ENCODE measurements at regions not wholly inside any gene's neighbourhood (a gene's known extent, or its start where the extent isn't known, plus 50 kb on each side); places are given as distances from the start of the nearest gene placed in this dataset.

DNA sequence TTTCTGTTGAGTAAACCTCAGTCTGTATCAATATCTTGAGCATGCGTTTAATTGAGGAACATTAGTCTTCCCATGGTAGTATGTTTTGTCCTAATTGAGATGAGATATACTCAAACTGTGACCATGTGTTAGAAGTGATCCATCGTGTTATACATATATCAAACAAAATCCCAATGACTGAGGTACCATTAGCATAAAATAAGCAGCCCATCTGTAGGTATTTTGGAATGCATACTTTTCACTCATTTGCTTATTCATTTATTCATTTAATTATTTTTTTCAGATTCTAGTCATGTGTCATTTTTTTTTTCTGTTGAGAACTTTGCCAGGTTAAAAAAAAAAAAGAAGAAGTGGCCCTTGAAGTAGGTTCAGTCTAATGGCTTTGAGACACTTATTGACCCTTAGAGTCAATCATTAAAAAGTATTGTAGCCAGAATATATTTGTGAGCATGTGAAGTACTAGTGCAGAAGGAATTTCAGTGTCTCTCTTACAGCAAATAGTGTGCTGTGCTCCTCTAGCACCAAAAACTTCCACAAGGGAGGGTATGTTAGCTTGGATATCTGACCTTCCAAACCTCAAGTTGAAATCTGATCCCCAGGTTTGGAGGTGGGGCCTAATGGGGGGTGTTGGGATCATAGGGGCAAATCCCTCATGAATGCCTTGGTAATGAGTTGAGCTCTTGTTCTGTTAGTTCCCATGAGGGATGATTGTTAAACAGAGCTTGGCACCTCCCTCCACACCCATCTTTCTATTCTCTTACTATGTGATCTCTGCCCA is 130.8 kb upstream of the NPY2R start:
- TF ChIP-seq, protein P1, sequence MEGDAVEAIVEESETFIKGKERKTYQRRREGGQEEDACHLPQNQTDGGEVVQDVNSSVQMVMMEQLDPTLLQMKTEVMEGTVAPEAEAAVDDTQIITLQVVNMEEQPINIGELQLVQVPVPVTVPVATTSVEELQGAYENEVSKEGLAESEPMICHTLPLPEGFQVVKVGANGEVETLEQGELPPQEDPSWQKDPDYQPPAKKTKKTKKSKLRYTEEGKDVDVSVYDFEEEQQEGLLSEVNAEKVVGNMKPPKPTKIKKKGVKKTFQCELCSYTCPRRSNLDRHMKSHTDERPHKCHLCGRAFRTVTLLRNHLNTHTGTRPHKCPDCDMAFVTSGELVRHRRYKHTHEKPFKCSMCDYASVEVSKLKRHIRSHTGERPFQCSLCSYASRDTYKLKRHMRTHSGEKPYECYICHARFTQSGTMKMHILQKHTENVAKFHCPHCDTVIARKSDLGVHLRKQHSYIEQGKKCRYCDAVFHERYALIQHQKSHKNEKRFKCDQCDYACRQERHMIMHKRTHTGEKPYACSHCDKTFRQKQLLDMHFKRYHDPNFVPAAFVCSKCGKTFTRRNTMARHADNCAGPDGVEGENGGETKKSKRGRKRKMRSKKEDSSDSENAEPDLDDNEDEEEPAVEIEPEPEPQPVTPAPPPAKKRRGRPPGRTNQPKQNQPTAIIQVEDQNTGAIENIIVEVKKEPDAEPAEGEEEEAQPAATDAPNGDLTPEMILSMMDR (IDR thresholded peaks at IDR 0.05; ENCODE audit: insufficient read depth, low read depth, low read length, missing control alignments), result no peak
- DNase-seq (ENCODE audit: low read depth), result no peak
- no peak overlapping the region for H3K4me3 ChIP-seq (ENCODE audit: low read depth, low read length)

DNA sequence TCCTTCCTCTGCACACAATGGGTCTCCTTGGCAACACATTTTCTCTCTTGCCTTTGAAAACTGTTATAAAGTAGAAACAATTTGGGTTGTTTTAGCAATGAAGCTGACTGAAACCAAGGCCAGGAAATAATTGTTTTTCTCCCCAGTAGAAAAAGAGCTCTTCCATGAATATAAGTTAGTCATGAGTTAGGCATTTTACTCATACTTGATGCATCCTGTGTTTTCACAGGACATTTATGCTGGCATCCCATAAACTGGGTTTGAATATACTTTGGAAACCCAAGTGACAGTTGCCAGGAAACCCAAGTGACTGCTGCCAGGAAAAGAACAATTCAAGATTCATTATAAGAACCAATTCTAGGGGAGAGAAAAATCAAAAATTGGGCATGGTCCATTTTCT is 128.6 kb upstream of the NPY2R start:
- no peak overlapping the region for H3K4me3 ChIP-seq (ENCODE audit: low read depth, low read length)
- DNase-seq (ENCODE audit: low read depth), result no peak
- TF ChIP-seq, protein P1 (IDR thresholded peaks at IDR 0.05; ENCODE audit: insufficient read depth, low read depth, low read length, missing control alignments), result no peak

DNA sequence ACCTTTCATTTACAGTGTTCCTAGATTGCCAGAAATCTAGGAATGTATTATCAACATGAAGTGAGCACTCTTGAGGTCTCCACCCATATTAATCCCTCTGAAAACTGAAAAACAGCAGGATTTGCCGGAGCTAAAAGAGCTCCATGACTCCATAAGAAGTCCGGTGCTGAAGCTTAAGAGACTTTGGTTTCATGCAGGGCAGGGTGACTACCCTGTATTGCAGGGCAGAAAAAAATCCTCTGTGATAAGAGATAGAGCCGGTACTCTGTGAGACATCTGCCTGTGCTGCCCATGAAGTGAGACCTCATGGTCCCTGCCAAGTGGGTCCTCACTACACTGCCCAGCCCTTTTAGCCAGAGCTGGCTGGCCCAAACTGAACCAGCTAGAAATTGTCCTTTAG is 127.2 kb upstream of the NPY2R start:
- no peak for DNase-seq (ENCODE audit: low read depth)
- H3K4me3 ChIP-seq (ENCODE audit: low read depth, low read length), result no peak overlapping the region
- TF ChIP-seq, protein P1 (IDR thresholded peaks at IDR 0.05; ENCODE audit: insufficient read depth, low read depth, low read length, missing control alignments), result no peak

DNA sequence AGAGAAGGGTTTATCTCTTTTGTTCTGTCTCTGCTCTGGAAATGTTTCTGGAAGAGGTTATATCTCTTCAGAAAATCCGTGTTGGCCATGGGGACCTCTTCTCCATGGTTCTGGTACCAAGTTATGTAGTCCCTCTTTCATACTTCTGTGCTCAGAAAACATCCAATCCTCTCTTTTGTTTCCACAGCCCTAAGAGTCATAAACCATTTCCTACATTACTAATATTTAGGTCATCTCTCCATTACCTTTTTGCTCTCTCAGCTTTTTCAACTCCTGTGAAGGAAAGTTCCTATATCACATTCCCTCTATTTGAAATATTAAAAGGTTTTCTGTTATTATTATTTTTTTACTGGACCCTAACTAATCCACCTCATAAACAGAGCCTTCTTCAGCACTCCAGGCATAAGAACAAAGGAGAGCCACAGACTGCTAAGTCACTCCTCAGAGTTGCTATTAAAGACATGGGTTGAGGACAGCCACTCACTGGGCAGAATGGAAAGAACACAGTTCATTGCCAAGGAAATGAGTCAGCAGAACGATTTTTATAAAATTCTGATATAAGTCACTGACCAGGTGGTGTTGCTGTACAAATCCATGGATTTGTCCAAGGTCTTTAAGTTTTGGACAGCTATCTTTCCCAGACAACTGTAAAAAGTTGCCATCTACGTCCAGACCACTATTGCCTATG is 122.4 kb upstream of the NPY2R start:
- H3K4me3 ChIP-seq (ENCODE audit: low read depth, low read length), result no peak overlapping the region
- DNase-seq (ENCODE audit: low read depth), result no peak
- TF ChIP-seq, protein P1 (IDR thresholded peaks at IDR 0.05; ENCODE audit: insufficient read depth, low read depth, low read length, missing control alignments), result no peak

DNA sequence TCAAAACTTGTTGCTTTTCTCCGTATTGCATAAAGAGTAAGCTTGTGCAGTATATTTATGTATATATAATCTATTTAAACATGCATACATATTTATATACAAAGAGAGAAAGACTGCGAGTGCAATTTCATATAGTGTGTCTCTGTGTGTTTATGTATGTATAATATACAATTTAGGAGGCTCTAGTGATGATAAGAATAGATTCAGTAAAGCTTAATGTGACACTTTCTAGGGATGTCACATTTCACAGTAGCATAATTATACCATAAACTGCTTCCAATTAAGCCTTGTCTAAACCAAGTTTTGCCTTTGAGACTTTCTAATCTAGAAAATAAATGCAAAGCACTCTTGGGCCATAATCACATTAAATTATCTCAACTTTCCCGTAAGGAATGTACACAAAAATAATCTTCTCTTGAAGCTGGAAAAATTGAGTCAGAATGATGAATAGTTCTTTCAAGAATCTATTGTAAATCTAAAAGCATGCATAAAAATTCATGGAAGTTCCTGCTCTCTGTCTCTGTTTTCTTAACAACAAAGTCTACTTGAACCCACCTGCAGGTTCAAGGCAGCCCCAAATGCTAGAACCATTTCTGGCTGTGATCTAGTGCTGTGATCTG is 114.1 kb upstream of the NPY2R start:
- no peak overlapping the region for H3K4me3 ChIP-seq (ENCODE audit: low read depth, low read length)
- TF ChIP-seq, protein P1 (IDR thresholded peaks at IDR 0.05; ENCODE audit: insufficient read depth, low read depth, low read length, missing control alignments), result no peak
- no peak for DNase-seq (ENCODE audit: low read depth)

DNA sequence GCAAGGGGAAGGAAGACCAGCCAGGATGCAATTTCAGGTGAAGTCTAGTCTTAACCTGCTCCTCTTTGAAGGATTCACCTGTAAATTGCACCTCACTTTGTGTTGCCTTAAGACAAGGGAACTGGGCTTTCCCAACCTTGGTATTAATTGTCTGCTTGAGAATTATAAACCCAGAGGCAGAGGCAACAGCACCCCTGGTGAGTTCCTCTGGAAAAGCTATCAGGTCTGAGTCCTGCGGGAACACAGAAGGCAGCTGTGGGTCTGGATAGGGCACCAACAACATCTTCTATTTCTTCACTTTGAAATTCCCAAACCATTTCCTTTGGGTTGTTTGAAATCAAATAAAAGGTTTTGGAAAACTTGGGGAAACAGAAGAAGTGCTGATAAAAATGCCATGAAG is 109.2 kb upstream of the NPY2R start:
- no peak for DNase-seq (ENCODE audit: low read depth)

More for the DNA sequence above, 109.2 kb upstream of the NPY2R start:
- H3K4me3 ChIP-seq (ENCODE audit: low read depth, low read length), result no peak overlapping the region
- TF ChIP-seq, protein P1 (IDR thresholded peaks at IDR 0.05; ENCODE audit: insufficient read depth, low read depth, low read length, missing control alignments), result no peak
